ENCODE measurements at regions not wholly inside any gene's neighbourhood (a gene's known extent, or its start where the extent isn't known, plus 50 kb on each side); places are given as distances from the start of the nearest gene placed in this dataset.
A peak's percentile ranks its signal among the peaks of the same experiment; 100 is the strongest.
"Not testable (repeated sequence)": the region's sequence is repeated elsewhere in the genome, so short reads cannot be mapped to it uniquely, and the experiment has no call there.

DNA sequence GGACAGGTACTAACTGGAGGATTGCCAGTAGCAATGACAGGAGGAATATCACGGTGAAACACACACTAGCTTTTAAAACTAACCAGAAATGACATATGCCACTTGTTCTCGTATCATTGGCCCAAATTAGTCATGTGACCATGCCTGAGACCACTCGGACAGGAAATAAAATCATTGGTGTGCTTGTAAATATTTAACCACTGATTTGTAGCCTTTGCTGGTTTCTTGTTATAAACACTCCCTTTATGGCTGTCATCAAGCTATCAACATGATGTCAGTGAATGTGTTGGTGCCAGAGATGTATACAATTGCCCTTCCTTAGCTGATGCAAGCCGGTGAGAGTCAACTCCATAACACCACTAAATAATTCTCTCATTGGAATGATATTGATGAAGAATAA, 123.7 kb upstream of the ANKH start:
- Histone ChIP-seq H3K4me1 (ENCODE audit: control insufficient read depth, low read length) (peaks cover 36% of the 10 kb centered on the region), H3K36me3 (ENCODE audit: control insufficient read depth, low read length) (no peaks in the 10 kb centered on the region), H3K79me2 (ENCODE audit: control insufficient read depth, low read length) (no peaks in the 10 kb centered on the region), H3K4me2 (ENCODE audit: low read length) (no peak overlapping the region), H4K20me1 (ENCODE audit: control insufficient read depth, insufficient read depth, low read depth, low read length) (no peaks in the 10 kb centered on the region), H3K27ac (ENCODE audit: low read depth, low read length) (no peak overlapping the region), H3F3A (ENCODE audit: control insufficient read depth, insufficient read depth) (no peaks in the 10 kb centered on the region), H3K9me2 (replicated peaks; ENCODE audit: control insufficient read depth, low read length) (no peaks in the 10 kb centered on the region), H3K4me3 (ENCODE audit: low read length) (no peak overlapping the region), H3K27me3 (ENCODE audit: control insufficient read depth, low read length) (peaks cover 9% of the 10 kb centered on the region; the same call in 1 of the 2 replicates), H3K9me3 (ENCODE audit: control insufficient read depth, insufficient read depth, low read length) (no peaks in the 10 kb centered on the region)
- TF ChIP-seq EZH2phosphoT487 (IDR thresholded peaks at IDR 0.05; ENCODE audit: borderline replicate concordance, low read length) = no peak
- TF ChIP-seq, protein P1, sequence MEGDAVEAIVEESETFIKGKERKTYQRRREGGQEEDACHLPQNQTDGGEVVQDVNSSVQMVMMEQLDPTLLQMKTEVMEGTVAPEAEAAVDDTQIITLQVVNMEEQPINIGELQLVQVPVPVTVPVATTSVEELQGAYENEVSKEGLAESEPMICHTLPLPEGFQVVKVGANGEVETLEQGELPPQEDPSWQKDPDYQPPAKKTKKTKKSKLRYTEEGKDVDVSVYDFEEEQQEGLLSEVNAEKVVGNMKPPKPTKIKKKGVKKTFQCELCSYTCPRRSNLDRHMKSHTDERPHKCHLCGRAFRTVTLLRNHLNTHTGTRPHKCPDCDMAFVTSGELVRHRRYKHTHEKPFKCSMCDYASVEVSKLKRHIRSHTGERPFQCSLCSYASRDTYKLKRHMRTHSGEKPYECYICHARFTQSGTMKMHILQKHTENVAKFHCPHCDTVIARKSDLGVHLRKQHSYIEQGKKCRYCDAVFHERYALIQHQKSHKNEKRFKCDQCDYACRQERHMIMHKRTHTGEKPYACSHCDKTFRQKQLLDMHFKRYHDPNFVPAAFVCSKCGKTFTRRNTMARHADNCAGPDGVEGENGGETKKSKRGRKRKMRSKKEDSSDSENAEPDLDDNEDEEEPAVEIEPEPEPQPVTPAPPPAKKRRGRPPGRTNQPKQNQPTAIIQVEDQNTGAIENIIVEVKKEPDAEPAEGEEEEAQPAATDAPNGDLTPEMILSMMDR (IDR thresholded peaks at IDR 0.05; ENCODE audit: low read depth, low read length, poor library complexity, severe bottlenecking) = no peak

DNA sequence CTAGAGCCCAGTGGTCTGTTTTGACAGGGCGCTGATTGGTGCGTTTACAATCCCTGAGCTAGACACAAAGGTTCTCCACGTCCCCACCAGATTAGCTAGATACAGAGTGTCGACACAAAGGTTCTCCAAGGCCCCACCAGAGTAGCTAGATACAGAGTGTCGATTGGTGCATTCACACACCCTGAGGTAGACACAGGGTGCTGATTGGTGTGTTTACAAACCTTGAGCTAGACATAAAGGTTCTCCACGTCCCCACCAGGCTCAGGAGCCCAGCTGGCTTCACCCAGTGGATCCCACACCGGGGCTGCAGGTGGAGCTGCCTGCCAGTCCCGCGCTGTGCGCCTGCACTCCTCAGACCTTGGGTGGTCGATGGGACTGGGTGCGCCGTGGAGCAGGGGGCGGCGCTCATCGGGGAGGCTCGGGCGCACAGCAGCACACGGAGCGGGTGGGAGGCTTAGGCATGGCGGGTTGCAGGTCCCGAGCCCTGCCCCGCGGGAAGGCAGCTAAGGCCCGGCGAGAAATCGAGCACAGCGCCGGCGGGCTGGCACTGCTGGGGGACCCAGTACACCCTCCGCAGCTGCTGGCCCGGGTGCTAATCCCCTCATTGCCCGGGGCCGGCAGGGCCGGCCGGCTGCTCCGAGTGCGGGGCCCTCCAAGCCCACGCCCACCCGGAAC, 122.0 kb upstream of the ANKH start:
- not testable (repeated sequence) for H3K27ac ChIP-seq (ENCODE audit: low read depth, low read length); H4K20me1 ChIP-seq (ENCODE audit: control insufficient read depth, insufficient read depth, low read depth, low read length); H3K9me3 ChIP-seq (ENCODE audit: control insufficient read depth, insufficient read depth, low read length); H3K36me3 ChIP-seq (ENCODE audit: control insufficient read depth, low read length); H3K79me2 ChIP-seq (ENCODE audit: control insufficient read depth, low read length); H3K9me2 ChIP-seq (replicated peaks; ENCODE audit: control insufficient read depth, low read length); H3K27me3 ChIP-seq (ENCODE audit: control insufficient read depth, low read length); H3F3A ChIP-seq (ENCODE audit: control insufficient read depth, insufficient read depth)
- Histone ChIP-seq H3K4me3 (ENCODE audit: low read length) (peak overlapping the region; percentile 74), H3K4me2 (ENCODE audit: low read length) (peak overlapping the region; percentile 88), H3K4me1 (ENCODE audit: control insufficient read depth, low read length) (peaks cover 31% of the 10 kb centered on the region)

- Histone ChIP-seq H3K4me2 (ENCODE audit: low read length) (peak overlapping the region; percentile 88), H3K4me3 (ENCODE audit: low read length) (peak overlapping the region; percentile 74), H3K4me1 (ENCODE audit: control insufficient read depth, low read length) (peaks cover 25% of the 10 kb centered on the region)
- H4K20me1 ChIP-seq (ENCODE audit: control insufficient read depth, insufficient read depth, low read depth, low read length); H3K27me3 ChIP-seq (ENCODE audit: control insufficient read depth, low read length); H3K79me2 ChIP-seq (ENCODE audit: control insufficient read depth, low read length); H3K36me3 ChIP-seq (ENCODE audit: control insufficient read depth, low read length); H3K27ac ChIP-seq (ENCODE audit: low read depth, low read length); H3K9me2 ChIP-seq (replicated peaks; ENCODE audit: control insufficient read depth, low read length); H3K9me3 ChIP-seq (ENCODE audit: control insufficient read depth, insufficient read depth, low read length); H3F3A ChIP-seq (ENCODE audit: control insufficient read depth, insufficient read depth): not testable (repeated sequence)
These were observed 121.3 kb upstream of the ANKH start for GRCh38 chr5:14992751-14993458.

DNA sequence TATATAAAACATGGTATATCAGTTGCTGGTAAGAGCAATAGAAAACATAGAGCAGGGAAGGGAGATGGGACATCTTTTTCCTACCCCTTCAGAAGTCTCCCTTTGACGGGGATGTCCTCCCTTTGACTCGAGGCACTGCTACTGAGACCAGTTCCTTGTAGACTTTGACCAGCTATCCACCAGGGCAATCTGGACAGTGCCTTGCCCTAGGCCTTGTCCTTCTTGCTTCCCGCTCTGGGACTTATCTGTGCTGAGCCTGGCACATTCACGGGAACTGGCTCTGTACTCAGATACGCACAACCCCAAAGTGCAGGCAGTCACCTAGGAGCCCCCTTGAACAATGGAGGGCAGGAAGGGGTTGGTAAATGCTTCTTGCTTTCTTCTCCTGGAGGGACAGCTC, 116.6 kb upstream of the ANKH start:
- no peaks in the 10 kb centered on the region for H3K79me2 ChIP-seq (ENCODE audit: control insufficient read depth, low read length)
- H4K20me1 ChIP-seq (ENCODE audit: control insufficient read depth, insufficient read depth, low read depth, low read length) = no peaks in the 10 kb centered on the region
- no peak overlapping the region for H3K27ac ChIP-seq (ENCODE audit: low read depth, low read length)
- H3K27me3 ChIP-seq (ENCODE audit: control insufficient read depth, low read length) = no peaks in the 10 kb centered on the region
- H3K36me3 ChIP-seq (ENCODE audit: control insufficient read depth, low read length) = no peaks in the 10 kb centered on the region
- TF ChIP-seq EZH2phosphoT487 (IDR thresholded peaks at IDR 0.05; ENCODE audit: borderline replicate concordance, low read length) = no peak
- TF ChIP-seq, protein P1 (IDR thresholded peaks at IDR 0.05; ENCODE audit: low read depth, low read length, poor library complexity, severe bottlenecking) = no peak
- H3K4me1 ChIP-seq (ENCODE audit: control insufficient read depth, low read length) = peaks cover 11% of the 10 kb centered on the region
- no peaks in the 10 kb centered on the region for H3F3A ChIP-seq (ENCODE audit: control insufficient read depth, insufficient read depth)
- no peak overlapping the region for H3K4me3 ChIP-seq (ENCODE audit: low read length)
- H3K9me2 ChIP-seq (replicated peaks; ENCODE audit: control insufficient read depth, low read length) = no peaks in the 10 kb centered on the region
- H3K9me3 ChIP-seq (ENCODE audit: control insufficient read depth, insufficient read depth, low read length) = no peaks in the 10 kb centered on the region
- no peak overlapping the region for H3K4me2 ChIP-seq (ENCODE audit: low read length)

All from DOHH2 (cell line).